ENCODE measurements at regions not wholly inside any gene's neighbourhood (a gene's known extent, or its start where the extent isn't known, plus 50 kb on each side); places are given as distances from the start of the nearest gene placed in this dataset.

GRCh38 chr10:3992382-3993178 lies 207.6 kb upstream of the KLF6 start:
- no peak for DNase-seq (ENCODE audit: low read depth in 3 of 3)

GRCh38 chr10:3990307-3990706 lies 205.3 kb upstream of the KLF6 start:
- no peak for DNase-seq (ENCODE audit: low read depth in 3 of 3)

GRCh38 chr10:3987143-3987974 lies 202.3 kb upstream of the KLF6 start:
- DNase-seq (ENCODE audit: low read depth in 3 of 3), result no peak

GRCh38 chr10:3986493-3987142 lies 201.6 kb upstream of the KLF6 start:
- no peak for DNase-seq (ENCODE audit: low read depth in 3 of 3)

GRCh38 chr10:3982746-3983442 lies 197.9 kb upstream of the KLF6 start:
- no peak for DNase-seq (ENCODE audit: low read depth in 3 of 3)

GRCh38 chr10:3981300-3981699 lies 196.3 kb upstream of the KLF6 start:
- no peak for DNase-seq (ENCODE audit: low read depth in 3 of 3)

- no peak for DNase-seq (ENCODE audit: low read depth in 3 of 3)
Observed at GRCh38 chr10:3980660-3981059, 195.7 kb upstream of the KLF6 start.

- no peak for DNase-seq (ENCODE audit: low read depth in 3 of 3)
Observed at GRCh38 chr10:3980144-3980543, 195.1 kb upstream of the KLF6 start.

- DNase-seq (ENCODE audit: low read depth in 3 of 3), result peak in 1 of 3 experiments; percentile 10
Observed at GRCh38 chr10:3978761-3979160, 193.8 kb upstream of the KLF6 start.

- no peak for DNase-seq (ENCODE audit: low read depth in 3 of 3)
Observed at GRCh38 chr10:3978174-3978573, 193.2 kb upstream of the KLF6 start.

- DNase-seq (ENCODE audit: low read depth in 3 of 3), result no peak
Observed at GRCh38 chr10:3977761-3978160, 192.8 kb upstream of the KLF6 start.

- DNase-seq (ENCODE audit: low read depth in 3 of 3), result no peak
Observed at GRCh38 chr10:3976718-3977117, 191.7 kb upstream of the KLF6 start.

GRCh38 chr10:3976171-3976570 lies 191.2 kb upstream of the KLF6 start:
- no peak for DNase-seq (ENCODE audit: low read depth in 3 of 3)

GRCh38 chr10:3975016-3975415 lies 190.0 kb upstream of the KLF6 start:
- no peak for DNase-seq (ENCODE audit: low read depth in 3 of 3)

- no peak for DNase-seq (ENCODE audit: low read depth in 3 of 3)
Observed at GRCh38 chr10:3972460-3973301, 187.7 kb upstream of the KLF6 start.

GRCh38 chr10:3971713-3972112 lies 186.7 kb upstream of the KLF6 start:
- no peak for DNase-seq (ENCODE audit: low read depth in 3 of 3)

GRCh38 chr10:3969876-3970666 lies 185.1 kb upstream of the KLF6 start:
- no peak for DNase-seq (ENCODE audit: low read depth in 3 of 3)

- no peak for DNase-seq (ENCODE audit: low read depth in 3 of 3)
Observed at GRCh38 chr10:3968727-3969126, 183.7 kb upstream of the KLF6 start.

GRCh38 chr10:3964516-3964915 lies 179.5 kb upstream of the KLF6 start:
- no peak for DNase-seq (ENCODE audit: low read depth in 3 of 3)

GRCh38 chr10:3963191-3963673 lies 178.2 kb upstream of the KLF6 start:
- no peak for DNase-seq (ENCODE audit: low read depth in 3 of 3)

All from stimulated activated CD4-positive, alpha-beta T cell treated with anti-CD3 and anti-CD28 coated beads, TNF-alpha, amount 100 ng/mL, for 4 hours (primary cell).